Gastrocnemius medialis (tissue), 4 donors: ENCODE measurements at regions not wholly inside any gene's neighbourhood (a gene's known extent, or its start where the extent isn't known, plus 50 kb on each side); places are given as distances from the start of the nearest gene placed in this dataset.

Source experiments
- POLR2A ChIP-seq, 2 donors: fragments of 450-650 bp; IDR thresholded peaks; one replicate each; pipeline ENCODE4 v1.6.1; 2017; ENCODE audit warnings: antibody characterized with exemption in 2 of 2, mild to moderate bottlenecking in 2 of 2, moderate library complexity in 2 of 2
- TF ChIP-seq, protein P1 (sequence below), 5 experiments: fragments of 450-650 bp in 3 of 5; fragments of 200-600 bp in 2 of 5; sonication (generic) in 2 of 5; IDR thresholded peaks in 4 of 5; conservative IDR thresholded peaks in 1 of 5; 1 replicate in 4 of 5; 2 replicates in 1 of 5; pipeline ENCODE4 v1.5.1; 2016 to 2019; ENCODE audit warnings: antibody characterized with exemption in 5 of 5, mild to moderate bottlenecking in 3 of 5, moderate library complexity in 3 of 5

DNA sequence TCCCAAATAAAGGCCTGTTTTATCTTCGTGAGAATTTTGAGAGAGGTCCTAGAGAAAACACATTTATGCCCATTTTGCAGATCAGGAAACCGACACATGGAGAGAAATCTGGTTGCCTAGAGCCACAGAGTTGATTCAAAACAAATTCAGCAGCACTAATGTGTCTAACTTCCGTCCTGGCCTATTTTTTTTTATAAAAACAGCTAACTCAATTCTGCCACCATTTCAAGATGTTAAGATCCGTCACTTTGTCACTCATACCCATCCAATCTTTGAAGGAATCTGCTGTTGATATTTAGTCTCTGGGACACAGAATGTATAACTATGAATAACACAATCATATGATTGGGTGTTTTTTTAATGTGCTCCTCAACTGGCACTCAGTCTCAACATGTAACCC lies 611.1 kb upstream of the ARID1B start:
- TF ChIP-seq, protein P1, sequence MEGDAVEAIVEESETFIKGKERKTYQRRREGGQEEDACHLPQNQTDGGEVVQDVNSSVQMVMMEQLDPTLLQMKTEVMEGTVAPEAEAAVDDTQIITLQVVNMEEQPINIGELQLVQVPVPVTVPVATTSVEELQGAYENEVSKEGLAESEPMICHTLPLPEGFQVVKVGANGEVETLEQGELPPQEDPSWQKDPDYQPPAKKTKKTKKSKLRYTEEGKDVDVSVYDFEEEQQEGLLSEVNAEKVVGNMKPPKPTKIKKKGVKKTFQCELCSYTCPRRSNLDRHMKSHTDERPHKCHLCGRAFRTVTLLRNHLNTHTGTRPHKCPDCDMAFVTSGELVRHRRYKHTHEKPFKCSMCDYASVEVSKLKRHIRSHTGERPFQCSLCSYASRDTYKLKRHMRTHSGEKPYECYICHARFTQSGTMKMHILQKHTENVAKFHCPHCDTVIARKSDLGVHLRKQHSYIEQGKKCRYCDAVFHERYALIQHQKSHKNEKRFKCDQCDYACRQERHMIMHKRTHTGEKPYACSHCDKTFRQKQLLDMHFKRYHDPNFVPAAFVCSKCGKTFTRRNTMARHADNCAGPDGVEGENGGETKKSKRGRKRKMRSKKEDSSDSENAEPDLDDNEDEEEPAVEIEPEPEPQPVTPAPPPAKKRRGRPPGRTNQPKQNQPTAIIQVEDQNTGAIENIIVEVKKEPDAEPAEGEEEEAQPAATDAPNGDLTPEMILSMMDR (IDR thresholded peaks at IDR 0.05 in 4 of 5, conservative IDR thresholded peaks at IDR 0.05 in 1 of 5): no peak
- TF ChIP-seq POLR2A (IDR thresholded peaks at IDR 0.05): no peak
